ENCODE measurements at regions not wholly inside any gene's neighbourhood (a gene's known extent, or its start where the extent isn't known, plus 50 kb on each side); places are given as distances from the start of the nearest gene placed in this dataset.

GRCh38 chr1:244920911-244921761 is 56.8 kb upstream of the HNRNPU start:
- no peak for DNase-seq

GRCh38 chr1:244919320-244920282 is 55.3 kb upstream of the HNRNPU start:
- peak; percentile 49 for DNase-seq

GRCh38 chr1:244918421-244919319 is 54.3 kb upstream of the HNRNPU start:
- peak; percentile 83 for DNase-seq

- DNase-seq: no peak
Measured at GRCh38 chr1:244917073-244917670, 52.8 kb upstream of the HNRNPU start.

- no peak for DNase-seq
Measured at GRCh38 chr1:244915736-244916135, 51.4 kb upstream of the HNRNPU start.

- DNase-seq: no peak
Measured at GRCh38 chr1:244914761-244915160, 50.4 kb upstream of the HNRNPU start.
